Progenitor cell of endocrine pancreas (in vitro differentiated cells): ENCODE measurements at regions not wholly inside any gene's neighbourhood (a gene's known extent, or its start where the extent isn't known, plus 50 kb on each side); places are given as distances from the start of the nearest gene placed in this dataset.

Source experiments
- DNase-seq: peaks from one replicate; pipeline ENCODE4 v3.0.0; 2021; ENCODE audit warnings: low spot score; ENCODE audit not compliant: unreplicated experiment
- H3K27ac Mint-ChIP-seq: 2 replicates; pipeline ENCODE4 v1.8.0; 2021; ENCODE audit warnings: mild to moderate bottlenecking, moderate library complexity, mixed read lengths
- H3K27me3 Mint-ChIP-seq: 2 replicates; pipeline ENCODE4 v1.8.0; 2021; ENCODE audit warnings: mixed read lengths
- H3K36me3 Mint-ChIP-seq: 2 replicates; pipeline ENCODE4 v1.8.0; 2022; ENCODE audit warnings: mixed read lengths; ENCODE audit not compliant: insufficient read depth
- H3K4me1 Mint-ChIP-seq: 2 replicates; pipeline ENCODE4 v1.8.0; 2021; ENCODE audit warnings: low read depth, mixed read lengths
- H3K4me3 Mint-ChIP-seq: 2 replicates; pipeline ENCODE4 v1.8.0; 2021; ENCODE audit warnings: low read depth, mild to moderate bottlenecking, moderate library complexity, mixed read lengths
- H3K9me3 Mint-ChIP-seq: 2 replicates; pipeline ENCODE4 v1.8.0; 2021; ENCODE audit warnings: low read depth, mixed read lengths
- TF ChIP-seq, protein P1 (sequence below): fragments of 200-600 bp; sonication (generic); IDR thresholded peaks from one replicate; pipeline ENCODE4 v1.5.0; 2021; ENCODE audit warnings: antibody characterized with exemption, mild to moderate bottlenecking; ENCODE audit not compliant: unreplicated experiment

DNA sequence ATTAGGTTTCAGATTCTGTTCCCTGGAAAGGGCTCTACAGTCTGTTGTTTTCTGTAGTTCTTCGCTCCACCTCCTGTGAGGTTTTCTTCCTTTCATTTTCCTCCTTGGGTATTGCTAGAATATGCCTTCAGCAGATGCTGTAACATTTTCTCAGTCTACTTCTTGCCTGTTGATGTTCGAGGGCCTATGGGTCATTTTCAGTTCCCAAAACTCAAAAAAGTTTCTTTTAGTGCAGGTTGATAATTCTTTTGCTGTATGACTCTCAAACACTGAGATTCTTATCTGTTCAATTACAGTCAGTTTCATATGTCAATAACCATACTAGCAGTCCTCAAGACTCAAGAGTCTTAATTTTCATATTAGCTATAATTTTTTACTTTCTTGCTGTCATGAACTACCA, 268.3 kb downstream of the RFC3 start:
- TF ChIP-seq, protein P1, sequence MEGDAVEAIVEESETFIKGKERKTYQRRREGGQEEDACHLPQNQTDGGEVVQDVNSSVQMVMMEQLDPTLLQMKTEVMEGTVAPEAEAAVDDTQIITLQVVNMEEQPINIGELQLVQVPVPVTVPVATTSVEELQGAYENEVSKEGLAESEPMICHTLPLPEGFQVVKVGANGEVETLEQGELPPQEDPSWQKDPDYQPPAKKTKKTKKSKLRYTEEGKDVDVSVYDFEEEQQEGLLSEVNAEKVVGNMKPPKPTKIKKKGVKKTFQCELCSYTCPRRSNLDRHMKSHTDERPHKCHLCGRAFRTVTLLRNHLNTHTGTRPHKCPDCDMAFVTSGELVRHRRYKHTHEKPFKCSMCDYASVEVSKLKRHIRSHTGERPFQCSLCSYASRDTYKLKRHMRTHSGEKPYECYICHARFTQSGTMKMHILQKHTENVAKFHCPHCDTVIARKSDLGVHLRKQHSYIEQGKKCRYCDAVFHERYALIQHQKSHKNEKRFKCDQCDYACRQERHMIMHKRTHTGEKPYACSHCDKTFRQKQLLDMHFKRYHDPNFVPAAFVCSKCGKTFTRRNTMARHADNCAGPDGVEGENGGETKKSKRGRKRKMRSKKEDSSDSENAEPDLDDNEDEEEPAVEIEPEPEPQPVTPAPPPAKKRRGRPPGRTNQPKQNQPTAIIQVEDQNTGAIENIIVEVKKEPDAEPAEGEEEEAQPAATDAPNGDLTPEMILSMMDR: no peak
- Mint-ChIP-seq H3K4me3 (no peak overlapping the region), H3K36me3 (peaks cover 4% of the 10 kb centered on the region), H3K9me3 (peaks cover 24% of the 10 kb centered on the region), H3K4me1 (no peaks in the 10 kb centered on the region), H3K27me3 (no peaks in the 10 kb centered on the region), H3K27ac (no peak overlapping the region)
- no peak for DNase-seq

DNA sequence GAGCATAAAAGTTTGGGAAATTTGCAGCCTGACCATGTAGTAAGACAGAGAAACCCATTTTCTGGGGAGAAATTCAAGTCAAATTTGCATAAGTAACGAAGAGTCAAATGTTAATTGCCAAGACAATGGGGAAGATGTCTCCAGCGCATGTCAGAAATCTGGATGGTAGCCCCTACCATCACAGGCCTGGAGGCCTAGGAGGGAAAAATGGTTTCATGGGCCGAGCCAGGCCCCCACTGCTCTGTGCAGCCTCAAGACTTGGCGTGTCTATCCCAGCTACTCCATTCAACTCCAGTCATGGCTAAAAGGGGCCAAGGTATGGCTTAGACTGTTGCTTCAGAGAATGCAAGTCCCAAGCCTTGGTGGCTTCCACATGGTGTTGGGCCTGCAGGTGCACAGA, 269.8 kb downstream of the RFC3 start:
- no peak for DNase-seq
- H3K36me3 Mint-ChIP-seq: peaks cover 4% of the 10 kb centered on the region
- TF ChIP-seq, protein P1: no peak
- no peak overlapping the region for H3K4me3 Mint-ChIP-seq
- no peak overlapping the region for H3K27ac Mint-ChIP-seq
- no peaks in the 10 kb centered on the region for H3K4me1 Mint-ChIP-seq
- peaks cover 24% of the 10 kb centered on the region for H3K9me3 Mint-ChIP-seq
- no peaks in the 10 kb centered on the region for H3K27me3 Mint-ChIP-seq

DNA sequence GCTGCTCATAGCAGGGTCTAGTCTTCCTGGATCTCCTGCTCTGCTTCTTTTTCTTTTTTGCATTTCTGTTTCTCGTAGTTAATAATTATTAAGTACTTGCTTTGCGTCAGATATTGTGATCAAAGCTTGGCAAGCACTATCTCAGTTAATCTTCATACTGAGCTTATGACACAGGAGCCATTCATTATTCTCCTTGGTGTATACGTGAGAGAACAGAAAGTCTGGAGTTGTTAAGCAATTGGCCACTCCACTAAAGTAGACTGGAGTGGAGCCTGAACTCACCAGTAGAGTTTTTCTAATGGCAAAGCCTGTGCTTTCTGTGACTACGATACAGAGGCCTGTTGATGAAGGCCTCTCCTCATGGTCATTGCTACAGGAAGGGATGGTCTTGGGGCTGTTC, 285.9 kb downstream of the RFC3 start:
- TF ChIP-seq, protein P1: no peak
- Mint-ChIP-seq H3K4me3 (no peak overlapping the region), H3K9me3 (no peaks in the 10 kb centered on the region), H3K36me3 (no peaks in the 10 kb centered on the region), H3K4me1 (peaks cover 6% of the 10 kb centered on the region), H3K27ac (no peak overlapping the region), H3K27me3 (no peaks in the 10 kb centered on the region)
- no peak for DNase-seq

DNA sequence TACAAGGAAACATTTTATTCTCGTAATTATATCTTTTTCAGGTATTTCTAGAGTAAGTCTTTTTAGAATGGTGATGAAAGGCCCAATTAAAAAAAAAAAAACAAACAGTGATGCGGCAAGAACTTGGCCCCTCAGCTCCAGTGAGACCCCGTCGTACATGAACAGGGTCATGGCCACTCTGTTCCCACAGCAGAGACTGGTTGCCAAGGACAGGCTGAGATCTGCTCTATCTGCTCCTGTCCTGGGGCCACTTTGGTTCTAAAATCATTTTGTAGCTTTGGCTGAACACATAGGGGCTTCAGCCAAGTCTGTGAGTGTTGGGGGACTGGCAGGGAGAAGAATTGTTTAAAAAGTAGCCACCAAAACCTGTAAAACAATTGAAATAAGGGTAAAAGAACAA, 286.9 kb downstream of the RFC3 start:
- no peaks in the 10 kb centered on the region for H3K36me3 Mint-ChIP-seq
- H3K4me3 Mint-ChIP-seq: no peak overlapping the region
- no peak for DNase-seq
- H3K27me3 Mint-ChIP-seq: no peaks in the 10 kb centered on the region
- H3K4me1 Mint-ChIP-seq: peaks cover 6% of the 10 kb centered on the region
- peaks cover 3% of the 10 kb centered on the region for H3K9me3 Mint-ChIP-seq
- no peak overlapping the region for H3K27ac Mint-ChIP-seq
- TF ChIP-seq, protein P1: no peak

DNA sequence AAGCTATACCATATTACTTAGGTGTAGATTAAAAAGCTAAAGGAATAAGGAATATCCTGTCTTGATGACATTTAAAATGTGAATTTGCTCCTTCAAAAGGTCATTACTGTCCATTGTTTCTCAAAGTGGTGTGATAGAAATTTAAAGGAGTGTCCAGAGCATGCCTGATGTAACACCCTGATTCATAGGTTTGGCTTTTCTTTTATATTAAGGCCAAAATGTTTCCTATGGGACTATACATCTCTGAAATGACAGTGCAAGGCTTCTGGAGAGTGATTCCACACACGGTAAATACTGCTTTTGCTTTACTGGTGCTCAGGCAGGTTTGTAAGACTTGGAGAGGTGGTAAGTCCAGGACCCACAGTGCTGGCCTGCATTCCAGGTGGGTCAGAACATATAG, 289.9 kb downstream of the RFC3 start:
- Mint-ChIP-seq H3K36me3 (no peaks in the 10 kb centered on the region), H3K4me1 (peaks cover 6% of the 10 kb centered on the region), H3K9me3 (peaks cover 3% of the 10 kb centered on the region), H3K27me3 (no peaks in the 10 kb centered on the region), H3K4me3 (no peak overlapping the region), H3K27ac (no peak overlapping the region)
- DNase-seq: no peak
- TF ChIP-seq, protein P1: no peak
